ENCODE measurements at regions not wholly inside any gene's neighbourhood (a gene's known extent, or its start where the extent isn't known, plus 50 kb on each side); places are given as distances from the start of the nearest gene placed in this dataset.

DNA sequence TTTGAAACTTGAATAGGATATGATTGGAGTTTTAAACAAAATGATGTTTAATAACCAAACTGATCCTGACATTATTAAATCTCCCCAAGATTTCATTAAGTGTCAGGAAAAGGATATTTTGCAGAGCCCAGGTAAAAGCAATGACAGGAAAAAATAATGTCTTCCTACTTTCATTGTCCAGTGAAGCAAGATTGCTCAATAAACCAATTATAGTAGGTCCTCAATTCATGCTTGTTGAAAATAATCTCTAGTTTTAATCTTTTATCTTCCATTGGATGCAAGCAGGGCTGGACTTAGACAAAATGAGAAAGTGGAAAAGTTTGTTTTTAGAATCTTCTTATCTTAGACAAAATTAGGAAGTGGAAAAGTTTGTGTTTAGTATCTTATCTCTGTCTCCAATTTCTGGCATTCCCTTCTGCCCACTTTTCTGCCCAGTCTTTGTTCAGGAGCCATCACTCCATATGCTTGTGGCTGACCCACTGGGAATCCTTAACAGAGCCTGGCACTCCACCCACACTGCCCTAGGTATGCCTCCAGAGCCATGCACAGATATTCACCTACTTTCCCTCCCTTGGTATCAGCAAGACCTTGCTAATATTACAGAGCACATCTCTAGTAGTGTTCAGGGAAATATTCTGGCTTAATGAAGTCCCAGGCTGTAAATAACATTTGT, 57.0 kb upstream of the CARMIL1 start:
- TF ChIP-seq, protein P1, sequence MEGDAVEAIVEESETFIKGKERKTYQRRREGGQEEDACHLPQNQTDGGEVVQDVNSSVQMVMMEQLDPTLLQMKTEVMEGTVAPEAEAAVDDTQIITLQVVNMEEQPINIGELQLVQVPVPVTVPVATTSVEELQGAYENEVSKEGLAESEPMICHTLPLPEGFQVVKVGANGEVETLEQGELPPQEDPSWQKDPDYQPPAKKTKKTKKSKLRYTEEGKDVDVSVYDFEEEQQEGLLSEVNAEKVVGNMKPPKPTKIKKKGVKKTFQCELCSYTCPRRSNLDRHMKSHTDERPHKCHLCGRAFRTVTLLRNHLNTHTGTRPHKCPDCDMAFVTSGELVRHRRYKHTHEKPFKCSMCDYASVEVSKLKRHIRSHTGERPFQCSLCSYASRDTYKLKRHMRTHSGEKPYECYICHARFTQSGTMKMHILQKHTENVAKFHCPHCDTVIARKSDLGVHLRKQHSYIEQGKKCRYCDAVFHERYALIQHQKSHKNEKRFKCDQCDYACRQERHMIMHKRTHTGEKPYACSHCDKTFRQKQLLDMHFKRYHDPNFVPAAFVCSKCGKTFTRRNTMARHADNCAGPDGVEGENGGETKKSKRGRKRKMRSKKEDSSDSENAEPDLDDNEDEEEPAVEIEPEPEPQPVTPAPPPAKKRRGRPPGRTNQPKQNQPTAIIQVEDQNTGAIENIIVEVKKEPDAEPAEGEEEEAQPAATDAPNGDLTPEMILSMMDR (IDR thresholded peaks at IDR 0.05), result no peak
- TF ChIP-seq POLR2A (IDR thresholded peaks at IDR 0.05), result no peak
